Ascending aorta (tissue), 2 donors: ENCODE measurements at regions not wholly inside any gene's neighbourhood (a gene's known extent, or its start where the extent isn't known, plus 50 kb on each side); places are given as distances from the start of the nearest gene placed in this dataset.

Experiments
- DNase-seq, 2 donors: peaks; one replicate each; pipeline ENCODE4 v3.0.0-alpha.2; 2019; ENCODE audit warnings: low spot score in 2 of 2
- H3K27ac ChIP-seq, 2 donors: fragments of 200-600 bp; sonication (generic); one replicate each; pipeline ENCODE4 v1.5.1; 2016 to 2017; ENCODE audit warnings: mild to moderate bottlenecking in 1 of 2
- H3K27me3 ChIP-seq: fragments of 200-600 bp; sonication (generic); one replicate; pipeline ENCODE4 v1.5.1; 2017
- H3K36me3 ChIP-seq, 2 donors: fragments of 200-600 bp; sonication (generic); one replicate each; pipeline ENCODE4 v1.5.1; 2016
- H3K4me1 ChIP-seq, 2 donors: fragments of 200-600 bp; sonication (generic); one replicate each; pipeline ENCODE4 v1.5.1; 2016 to 2017; ENCODE audit warnings: mild to moderate bottlenecking in 1 of 2
- H3K4me3 ChIP-seq, 2 donors: fragments of 200-600 bp; sonication (generic); one replicate each; pipeline ENCODE4 v1.5.1; 2016 to 2017; ENCODE audit warnings: mild to moderate bottlenecking in 1 of 2
- H3K9me3 ChIP-seq, 2 donors: fragments of 200-600 bp; sonication (generic); one replicate each; pipeline ENCODE4 v1.5.1; 2016
- intact Hi-C: fragments of 100-400 bp; cut with DNase I; formaldehyde crosslinking; loops from one replicate; pipeline ENCODE4 v1.15.1; 2023
- TF ChIP-seq, protein P1 (sequence below), 3 experiments: fragments of 200-600 bp in 2 of 3; fragments of 450-650 bp in 1 of 3; sonication (generic) in 2 of 3; IDR thresholded peaks; one replicate each; pipeline ENCODE4 v1.5.1; 2016 to 2019; ENCODE audit warnings: antibody characterized with exemption in 3 of 3, mild to moderate bottlenecking in 1 of 3, moderate library complexity in 1 of 3

DNA sequence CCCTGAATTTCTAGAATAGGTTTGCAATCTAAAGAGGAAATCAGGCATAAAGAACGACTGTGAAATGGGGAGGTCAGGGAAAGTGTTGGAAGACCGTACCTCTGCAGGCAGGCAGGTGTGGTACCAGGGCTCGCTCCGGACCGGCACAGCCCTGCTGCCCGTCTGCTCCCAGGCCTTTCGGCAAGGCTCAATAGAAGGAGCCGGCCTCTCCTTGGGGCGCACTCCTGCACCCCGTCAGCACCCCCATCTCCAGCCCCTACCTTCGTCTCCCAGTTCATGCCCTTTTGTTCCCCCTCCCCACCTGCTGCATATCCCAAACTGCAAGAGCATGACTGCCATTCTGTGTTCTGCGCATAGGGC is 139.8 kb upstream of the SOX1 start:
- Histone ChIP-seq H3K27ac (no peak overlapping the region), H3K4me1 (no peaks in the 10 kb centered on the region), H3K4me3 (no peak overlapping the region), H3K9me3 (peaks cover 0 to 8% of the 10 kb centered on the region in 2 donors), H3K36me3 (no peaks in the 10 kb centered on the region), H3K27me3 (no peaks in the 10 kb centered on the region)
- intact Hi-C loops = no loop called here
- TF ChIP-seq, protein P1, sequence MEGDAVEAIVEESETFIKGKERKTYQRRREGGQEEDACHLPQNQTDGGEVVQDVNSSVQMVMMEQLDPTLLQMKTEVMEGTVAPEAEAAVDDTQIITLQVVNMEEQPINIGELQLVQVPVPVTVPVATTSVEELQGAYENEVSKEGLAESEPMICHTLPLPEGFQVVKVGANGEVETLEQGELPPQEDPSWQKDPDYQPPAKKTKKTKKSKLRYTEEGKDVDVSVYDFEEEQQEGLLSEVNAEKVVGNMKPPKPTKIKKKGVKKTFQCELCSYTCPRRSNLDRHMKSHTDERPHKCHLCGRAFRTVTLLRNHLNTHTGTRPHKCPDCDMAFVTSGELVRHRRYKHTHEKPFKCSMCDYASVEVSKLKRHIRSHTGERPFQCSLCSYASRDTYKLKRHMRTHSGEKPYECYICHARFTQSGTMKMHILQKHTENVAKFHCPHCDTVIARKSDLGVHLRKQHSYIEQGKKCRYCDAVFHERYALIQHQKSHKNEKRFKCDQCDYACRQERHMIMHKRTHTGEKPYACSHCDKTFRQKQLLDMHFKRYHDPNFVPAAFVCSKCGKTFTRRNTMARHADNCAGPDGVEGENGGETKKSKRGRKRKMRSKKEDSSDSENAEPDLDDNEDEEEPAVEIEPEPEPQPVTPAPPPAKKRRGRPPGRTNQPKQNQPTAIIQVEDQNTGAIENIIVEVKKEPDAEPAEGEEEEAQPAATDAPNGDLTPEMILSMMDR (IDR thresholded peaks at IDR 0.05) = no peak
- no peak for DNase-seq

DNA sequence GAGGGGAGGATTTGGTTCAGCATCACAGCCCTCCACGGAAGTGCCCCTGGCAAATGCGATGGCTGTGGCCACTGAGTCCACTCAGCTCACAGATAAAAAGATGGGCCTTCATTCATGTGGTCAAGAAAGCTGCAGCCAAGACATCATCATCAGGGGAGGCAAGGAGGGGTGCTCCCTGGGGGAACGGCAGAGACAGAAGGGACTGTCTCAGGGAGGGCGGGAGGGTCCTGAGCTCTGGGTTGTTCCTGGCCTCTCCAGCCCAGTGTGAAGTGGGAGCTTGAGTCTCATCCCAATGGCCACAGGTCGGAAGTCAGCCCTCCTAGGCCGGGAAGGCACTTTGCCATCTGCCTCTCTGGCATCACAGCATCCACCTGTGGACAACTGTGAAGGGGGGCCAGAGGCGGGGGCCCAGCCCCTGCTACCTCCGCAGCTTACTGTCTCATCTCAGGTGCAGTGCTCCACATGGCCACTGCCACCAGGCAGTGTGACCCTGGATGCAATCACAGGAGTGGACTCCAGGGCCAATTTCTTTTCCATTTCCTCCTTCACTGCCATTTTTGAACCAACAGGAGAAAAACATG is 137.8 kb upstream of the SOX1 start:
- peaks cover 0 to 13% of the 10 kb centered on the region in 2 donors for H3K9me3 ChIP-seq
- H3K4me1 ChIP-seq = no peaks in the 10 kb centered on the region
- TF ChIP-seq, protein P1 (IDR thresholded peaks at IDR 0.05) = no peak
- intact Hi-C loops = no loop called here
- H3K4me3 ChIP-seq = no peak overlapping the region
- H3K36me3 ChIP-seq = no peaks in the 10 kb centered on the region
- H3K27me3 ChIP-seq = no peaks in the 10 kb centered on the region
- DNase-seq = no peak
- H3K27ac ChIP-seq = no peak overlapping the region

DNA sequence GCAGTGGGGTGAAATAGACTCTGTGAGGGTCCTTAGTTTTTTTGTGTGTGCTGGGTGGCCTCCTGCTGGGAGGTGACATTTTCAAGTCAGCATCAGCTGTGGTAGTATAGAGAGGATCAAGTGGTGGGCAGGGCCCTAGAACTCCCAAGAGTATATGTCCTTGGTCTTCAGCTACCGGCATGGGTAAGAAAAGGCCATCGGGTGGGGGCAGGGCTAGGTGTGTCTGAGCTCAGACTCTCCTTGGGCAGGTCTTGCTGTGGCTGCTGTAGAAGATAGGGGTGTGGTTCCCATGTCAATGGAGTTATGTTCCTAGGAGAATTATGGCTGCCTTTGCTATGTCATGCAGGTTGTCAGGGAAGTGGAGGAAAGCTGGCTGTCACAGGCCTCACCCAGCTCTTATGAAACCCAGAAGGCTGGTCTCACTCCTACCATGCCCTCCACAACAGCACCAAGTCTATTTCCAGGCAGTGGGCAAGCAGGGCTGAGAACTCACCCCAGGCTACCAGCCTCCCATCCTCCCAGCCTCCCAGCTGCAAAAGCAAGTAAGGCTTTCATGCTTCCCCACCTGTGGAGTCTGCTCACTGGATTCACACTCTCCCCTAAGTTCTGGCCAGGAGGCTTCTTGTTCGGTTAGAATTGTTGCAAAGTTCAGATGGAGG is 130.6 kb upstream of the SOX1 start:
- no peak overlapping the region for H3K27ac ChIP-seq
- H3K9me3 ChIP-seq = peaks cover 0 to 12% of the 10 kb centered on the region in 2 donors
- intact Hi-C loops = no loop called here
- DNase-seq = no peak
- no peaks in the 10 kb centered on the region for H3K36me3 ChIP-seq
- TF ChIP-seq, protein P1 (IDR thresholded peaks at IDR 0.05) = no peak
- no peaks in the 10 kb centered on the region for H3K4me1 ChIP-seq
- H3K4me3 ChIP-seq = no peak overlapping the region
- no peaks in the 10 kb centered on the region for H3K27me3 ChIP-seq

DNA sequence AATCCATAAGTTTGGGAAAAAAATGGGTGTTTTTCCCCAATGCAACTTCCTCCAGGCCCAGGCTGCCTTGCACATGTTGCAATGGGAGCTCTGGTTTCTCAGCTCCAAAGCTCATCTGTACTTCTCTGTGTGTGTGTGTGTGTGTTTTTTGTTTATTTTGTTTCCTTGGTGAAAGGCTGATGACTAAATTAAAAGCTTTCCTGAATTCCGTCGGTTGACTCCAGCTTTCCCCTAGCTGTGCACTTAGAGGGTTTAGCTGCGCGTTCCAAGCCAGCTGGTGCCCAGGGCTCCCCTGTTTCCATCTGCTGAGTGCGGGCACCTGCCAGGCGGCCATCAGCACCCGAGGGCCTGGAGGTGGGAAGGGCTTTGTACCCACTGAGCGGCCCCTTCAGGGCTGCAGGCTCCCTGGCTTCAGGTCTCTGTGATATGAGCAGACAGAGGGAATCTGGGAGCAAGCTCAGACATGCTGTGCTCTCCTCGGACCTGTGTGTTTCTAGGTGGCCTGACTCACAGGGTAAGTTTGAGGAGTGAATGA is 129.1 kb upstream of the SOX1 start:
- H3K27ac ChIP-seq = no peak overlapping the region
- no peak for DNase-seq
- no peaks in the 10 kb centered on the region for H3K27me3 ChIP-seq
- no peaks in the 10 kb centered on the region for H3K4me1 ChIP-seq
- H3K9me3 ChIP-seq = no peaks in the 10 kb centered on the region
- no peak overlapping the region for H3K4me3 ChIP-seq
- intact Hi-C loops = no loop called here
- TF ChIP-seq, protein P1 (IDR thresholded peaks at IDR 0.05) = no peak
- no peaks in the 10 kb centered on the region for H3K36me3 ChIP-seq

DNA sequence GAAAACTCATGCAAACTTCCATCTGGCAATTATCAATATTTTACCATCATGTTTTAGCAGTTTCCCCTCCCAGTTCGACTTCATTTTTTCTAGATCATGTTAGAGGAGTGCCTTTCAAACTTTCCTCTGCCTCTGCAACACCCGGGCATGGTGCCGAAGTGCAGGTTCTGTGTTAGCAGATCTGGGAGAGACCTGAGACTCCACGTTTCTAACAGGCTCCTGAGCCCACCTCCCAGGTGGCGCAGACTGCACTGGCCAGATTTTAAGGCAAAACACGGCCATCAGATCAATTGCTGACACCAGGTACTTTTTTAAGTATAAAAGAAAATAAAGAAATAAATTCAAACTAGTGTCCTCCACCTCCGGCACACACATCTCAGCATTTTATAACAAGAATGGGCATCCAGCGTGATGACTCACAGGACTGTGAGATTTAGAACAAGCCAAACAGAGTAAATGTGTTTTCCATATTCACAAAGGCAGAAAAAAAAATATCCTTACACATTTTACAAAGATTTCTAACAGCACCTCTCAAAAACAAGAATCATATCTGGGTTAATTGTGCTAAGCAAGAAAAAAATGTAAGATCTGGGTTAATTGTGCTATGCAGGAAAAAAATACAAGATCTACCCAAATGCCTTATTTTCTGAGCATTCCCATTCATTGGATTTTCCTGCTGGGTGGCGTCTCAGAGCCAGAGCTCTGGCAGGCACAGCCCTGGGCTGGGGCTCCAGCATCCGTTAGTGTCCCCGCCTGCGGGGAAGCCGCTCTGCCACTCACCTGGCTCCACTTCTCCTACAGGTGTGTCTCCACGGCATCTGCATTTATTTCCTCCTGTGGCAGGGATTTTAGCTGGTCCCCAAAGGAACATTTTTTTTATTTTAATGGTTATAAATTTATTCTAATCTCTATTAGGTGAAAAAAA is 127.9 kb upstream of the SOX1 start:
- no peak for DNase-seq
- no peaks in the 10 kb centered on the region for H3K4me1 ChIP-seq
- TF ChIP-seq, protein P1 (IDR thresholded peaks at IDR 0.05) = no peak
- intact Hi-C loops = no loop called here
- H3K27me3 ChIP-seq = no peaks in the 10 kb centered on the region
- no peak overlapping the region for H3K27ac ChIP-seq
- no peak overlapping the region for H3K4me3 ChIP-seq
- no peaks in the 10 kb centered on the region for H3K36me3 ChIP-seq
- no peaks in the 10 kb centered on the region for H3K9me3 ChIP-seq
